Fibroblast of villous mesenchyme (primary cell): ENCODE measurements at regions not wholly inside any gene's neighbourhood (a gene's known extent, or its start where the extent isn't known, plus 50 kb on each side); places are given as distances from the start of the nearest gene placed in this dataset.
"Not testable (repeated sequence)": the region's sequence is repeated elsewhere in the genome, so short reads cannot be mapped to it uniquely, and the experiment has no call there.

Experiments
- DNase-seq: peaks from one replicate; pipeline ENCODE4 v3.0.0-alpha.2; 2010; ENCODE audit warnings: low read depth
- H3K4me3 ChIP-seq: 2 replicates; pipeline ENCODE4 v1.5.1; 2011; ENCODE audit warnings: low read depth, mild to moderate bottlenecking, low read length
- CTCF ChIP-seq: IDR thresholded peaks from 2 replicates; pipeline ENCODE4 v1.5.1; 2012; ENCODE audit warnings: low read depth, mild to moderate bottlenecking, low read length; ENCODE audit not compliant: insufficient read depth

GRCh38 chr16:7888411-7888810 is 555.8 kb downstream of the RBFOX1 start:
- no peak for TF ChIP-seq CTCF
- no peak overlapping the region for H3K4me3 ChIP-seq
- no peak for DNase-seq

- no peak for DNase-seq
- TF ChIP-seq CTCF, result no peak
- H3K4me3 ChIP-seq, result no peak overlapping the region
Observed at GRCh38 chr16:7887316-7887715, 554.7 kb downstream of the RBFOX1 start.

GRCh38 chr16:7871979-7872378 is 539.3 kb downstream of the RBFOX1 start:
- H3K4me3 ChIP-seq, result no peak overlapping the region
- no peak for TF ChIP-seq CTCF
- no peak for DNase-seq

GRCh38 chr16:7871371-7871770 is 538.7 kb downstream of the RBFOX1 start:
- H3K4me3 ChIP-seq, result no peak overlapping the region
- TF ChIP-seq CTCF, result no peak
- DNase-seq, result no peak

GRCh38 chr16:7867831-7868230 is 535.2 kb downstream of the RBFOX1 start:
- H3K4me3 ChIP-seq, result no peak overlapping the region
- no peak for DNase-seq
- TF ChIP-seq CTCF, result no peak

GRCh38 chr16:7866144-7866543 is 533.5 kb downstream of the RBFOX1 start:
- TF ChIP-seq CTCF, result no peak
- H3K4me3 ChIP-seq, result no peak overlapping the region
- no peak for DNase-seq

- not testable (repeated sequence) for DNase-seq, H3K4me3 ChIP-seq
Observed at GRCh38 chr16:7865393-7865792, 532.7 kb downstream of the RBFOX1 start.
